B cell (primary cell): ENCODE measurements at regions not wholly inside any gene's neighbourhood (a gene's known extent, or its start where the extent isn't known, plus 50 kb on each side); places are given as distances from the start of the nearest gene placed in this dataset.

Source experiments
- ATAC-seq: fragments of 200-7000 bp; cut with Tn5 transposase; one replicate; pipeline ENCODE4 v1.10.0; 2021; ENCODE audit warnings: low read depth, mild to moderate bottlenecking, moderate number of reproducible peaks, moderate library complexity
- CTCF ChIA-PET: fragments of 350-600 bp; sonication (Branson Sonifier 250); formaldehyde crosslinking; loops from one replicate; lab custom pipeline; 2021; ENCODE audit warnings: antibody characterized with exemption, inconsistent platforms; lab: Charles Lee
- POLR2A ChIA-PET: fragments of 350-600 bp; sonication (Branson Sonifier 250); formaldehyde crosslinking; loops from one replicate; lab custom pipeline; 2021; ENCODE audit warnings: antibody characterized with exemption; lab: Charles Lee
- DNase-seq: peaks from one replicate; pipeline ENCODE4 v3.0.0; 2013
- H2AFZ ChIP-seq: 2 replicates; pipeline ENCODE4 v1.6.1; 2012; ENCODE audit warnings: mild to moderate bottlenecking, low read depth, low read length; ENCODE audit not compliant: insufficient read depth, poor library complexity, severe bottlenecking
- H3K27ac ChIP-seq, 2 donors: 1 replicate in 1 of 2; 2 replicates in 1 of 2; pipeline ENCODE4 v1.5.1; 2012 to 2013; ENCODE audit warnings: low read length in 2 of 2, mild to moderate bottlenecking in 2 of 2, moderate library complexity in 1 of 2
- H3K27me3 ChIP-seq, 4 experiments: fragments of 200-600 bp in 1 of 4; sonication (generic) in 1 of 4; replicated peaks in 1 of 4; 1 replicate in 2 of 4; 2 replicates in 2 of 4; pipeline versions ENCODE4 v1.6.1 to v1.7.0; 2013 to 2016; ENCODE audit warnings: low read length in 3 of 4, mild to moderate bottlenecking in 2 of 4, mixed read lengths in 1 of 4, moderate library complexity in 1 of 4; ENCODE audit not compliant: insufficient read depth in 4 of 4, control insufficient read depth in 3 of 4; ENCODE audit errors: control extremely low read depth in 1 of 4
- H3K36me3 ChIP-seq, 2 experiments: replicated peaks in 1 of 2; 1 replicate in 1 of 2; 2 replicates in 1 of 2; pipeline versions ENCODE4 v1.6.1 to v1.7.1; 2013; ENCODE audit warnings: low read length in 1 of 2; ENCODE audit not compliant: insufficient read depth in 2 of 2, control insufficient read depth in 1 of 2; ENCODE audit errors: control extremely low read depth in 1 of 2, extremely low read depth in 1 of 2
- H3K4me1 ChIP-seq, 2 donors: fragments of 200-600 bp in 1 of 2; sonication (generic) in 1 of 2; 1 replicate in 1 of 2; 2 replicates in 1 of 2; pipeline versions ENCODE4 v1.5.1 to v1.6.1; 2013 to 2017; ENCODE audit warnings: low read length in 2 of 2; ENCODE audit not compliant: control insufficient read depth in 2 of 2, insufficient read depth in 2 of 2
- H3K4me2 ChIP-seq: replicated peaks from 2 replicates; pipeline ENCODE3; 2012; ENCODE audit warnings: mild to moderate bottlenecking, low read depth, low read length; ENCODE audit not compliant: poor library complexity, severe bottlenecking
- H3K4me3 ChIP-seq, 5 experiments: fragments of 200-600 bp in 1 of 5; sonication (generic) in 1 of 5; 1 replicate in 3 of 5; 2 replicates in 2 of 5; pipeline versions ENCODE4 v1.5.1 to v1.7.0; 2011 to 2016; ENCODE audit warnings: low read length in 4 of 5, mild to moderate bottlenecking in 4 of 5, low read depth in 2 of 5, control low read depth in 1 of 5, moderate library complexity in 1 of 5; ENCODE audit not compliant: insufficient read depth in 1 of 5; ENCODE audit errors: control extremely low read depth in 1 of 5, extremely low read depth in 1 of 5
- H3K79me2 ChIP-seq: fragments of 200-600 bp; sonication (generic); one replicate; pipeline ENCODE4 v1.6.0; 2016; ENCODE audit warnings: low read length; ENCODE audit not compliant: control insufficient read depth, insufficient read depth
- H3K9ac ChIP-seq: fragments of 200-600 bp; sonication (generic); 2 replicates; pipeline ENCODE4 v1.6.1; 2017; ENCODE audit warnings: mild to moderate bottlenecking, low read length, moderate library complexity
- H3K9me3 ChIP-seq, 3 donors: one replicate each; pipeline versions ENCODE4 v1.6.1 to v1.7.1; 2013; ENCODE audit warnings: low read length in 2 of 3; ENCODE audit not compliant: control insufficient read depth in 2 of 3, insufficient read depth in 1 of 3; ENCODE audit errors: control extremely low read depth in 1 of 3
- H4K20me1 ChIP-seq: 2 replicates; pipeline ENCODE4 v1.6.0; 2012; ENCODE audit warnings: mild to moderate bottlenecking, low read length; ENCODE audit not compliant: insufficient read depth, control insufficient read depth, poor library complexity, severe bottlenecking
- H3K27ac Mint-ChIP-seq: one replicate; pipeline ENCODE4 v1.8.0; 2021; ENCODE audit warnings: mixed read lengths
- H3K27me3 Mint-ChIP-seq: one replicate; pipeline ENCODE4 v1.8.0; 2021; ENCODE audit warnings: mixed read lengths
- H3K4me1 Mint-ChIP-seq: one replicate; pipeline ENCODE4 v1.8.0; 2021; ENCODE audit warnings: mixed read lengths
- H3K4me3 Mint-ChIP-seq: one replicate; pipeline ENCODE4 v1.8.0; 2021; ENCODE audit warnings: mixed read lengths
- H3K9me3 Mint-ChIP-seq: one replicate; pipeline ENCODE4 v1.8.0; 2022; ENCODE audit warnings: mixed read lengths; ENCODE audit not compliant: insufficient read depth
- CTCF ChIP-seq: fragments of 200-600 bp; IDR thresholded peaks from one replicate; pipeline ENCODE4 v1.8.0; 2022; ENCODE audit warnings: antibody characterized with exemption, mild to moderate bottlenecking
- EZH2 ChIP-seq: IDR thresholded peaks from 2 replicates; pipeline ENCODE4 v1.6.1; 2012; ENCODE audit warnings: borderline replicate concordance, low read depth, mild to moderate bottlenecking, moderate library complexity, low read length; ENCODE audit not compliant: insufficient read depth, poor library complexity, severe bottlenecking
- WGBS: methylation state at CpG from one replicate; pipeline ENCODE4 v1.1.5; 2013; ENCODE audit warnings: missing lambda C conversion rate; ENCODE audit not compliant: insufficient coverage; 5-methylcytosine and 5-hydroxymethylcytosine counted together
- intact Hi-C: fragments of 100-400 bp; cut with micrococcal nuclease; formaldehyde crosslinking; loops from one replicate; pipeline ENCODE4 v1.10.0; 2022

GRCh38 chr5:40221255-40221654 is 458.5 kb upstream of the PTGER4 start:
- no peak overlapping the region for H2AFZ ChIP-seq
- no peak overlapping the region for H3K4me2 ChIP-seq
- H3K36me3 ChIP-seq: no peaks in the 10 kb centered on the region
- H3K9ac ChIP-seq: no peak overlapping the region
- Mint-ChIP-seq H3K4me3 (no peak overlapping the region), H3K9me3 (peaks cover 2% of the 10 kb centered on the region), H3K27me3 (peaks cover 28% of the 10 kb centered on the region), H3K4me1 (peaks cover 25% of the 10 kb centered on the region), H3K27ac (no peak overlapping the region)
- WGBS: 100% methylated on average over 1 of the region's 2 CpGs
- no peak for TF ChIP-seq CTCF
- no peak for TF ChIP-seq EZH2
- H3K4me1 ChIP-seq: peaks cover 14 to 24% of the 10 kb centered on the region in 2 donors
- H4K20me1 ChIP-seq: no peaks in the 10 kb centered on the region
- intact Hi-C loops: loop anchor here (10.0 kb wide), 1 partner anchor 374 kb away; no protein-coding TSS in a partner anchor
- H3K9me3 ChIP-seq: no peaks in the 10 kb centered on the region
- no peak overlapping the region for H3K27ac ChIP-seq
- H3K27me3 ChIP-seq: peaks cover 0 to 6% (median 2%) of the 10 kb centered on the region in 4 experiments
- no peak for ATAC-seq
- no peak for DNase-seq
- ChIA-PET CTCF (no interaction called here), POLR2A (no interaction called here)
- no peaks in the 10 kb centered on the region for H3K79me2 ChIP-seq
- no peak overlapping the region for H3K4me3 ChIP-seq

GRCh38 chr5:40220260-40220659 is 459.5 kb upstream of the PTGER4 start:
- Histone ChIP-seq H3K79me2 (no peaks in the 10 kb centered on the region), H3K27ac (no peak overlapping the region), H4K20me1 (no peaks in the 10 kb centered on the region), H3K4me3 (no peak overlapping the region), H2AFZ (no peak overlapping the region), H3K27me3 (peaks cover 0 to 7% (median 3%) of the 10 kb centered on the region in 4 experiments), H3K36me3 (no peaks in the 10 kb centered on the region), H3K4me1 (peaks cover 7 to 15% of the 10 kb centered on the region in 2 donors), H3K9me3 (no peaks in the 10 kb centered on the region), H3K9ac (no peak overlapping the region), H3K4me2 (no peak overlapping the region)
- peaks cover 15% of the 10 kb centered on the region for H3K4me1 Mint-ChIP-seq
- ChIA-PET CTCF (no interaction called here), POLR2A (no interaction called here)
- no peak overlapping the region for H3K27ac Mint-ChIP-seq
- DNase-seq: no peak
- TF ChIP-seq EZH2 (no peak), CTCF (no peak)
- no peak overlapping the region for H3K4me3 Mint-ChIP-seq
- 29% methylated on average over 1 of the region's 2 CpGs for WGBS
- peaks cover 28% of the 10 kb centered on the region for H3K27me3 Mint-ChIP-seq
- no peak for ATAC-seq
- peaks cover 2% of the 10 kb centered on the region for H3K9me3 Mint-ChIP-seq
- intact Hi-C loops: loop anchor here (10.0 kb wide), 1 partner anchor 375 kb away; no protein-coding TSS in a partner anchor
